ENCODE measurements at regions not wholly inside any gene's neighbourhood (a gene's known extent, or its start where the extent isn't known, plus 50 kb on each side); places are given as distances from the start of the nearest gene placed in this dataset.

DNA sequence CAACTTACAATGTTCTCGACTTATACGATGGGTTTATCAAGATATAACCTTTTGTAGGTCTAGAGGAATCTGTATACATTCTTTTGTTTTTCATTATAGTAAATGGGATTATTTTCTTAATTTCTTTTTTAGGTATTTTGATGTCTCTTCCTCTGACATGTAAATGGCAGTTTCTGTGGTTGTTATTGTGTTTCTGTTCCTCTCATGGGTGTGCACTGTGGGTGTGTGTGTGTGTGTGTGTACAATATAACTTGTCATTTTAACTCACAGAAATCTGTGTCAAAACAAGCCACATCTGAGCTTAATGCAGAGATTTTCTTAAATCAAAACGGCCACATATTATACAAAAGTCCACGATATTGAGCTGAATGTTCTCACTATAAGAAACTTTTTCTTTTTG, 1300.8 kb upstream of the B3GALT2 start:
- no peak for DNase-seq (ENCODE audit: insufficient read length, low spot score, missing footprints)
- H3K4me3 ChIP-seq (ENCODE audit: insufficient read depth, low read length) = no peak overlapping the region
- no peaks in the 10 kb centered on the region for H3K27me3 ChIP-seq (ENCODE audit: insufficient read depth, low read length)
- no peaks in the 10 kb centered on the region for H3K79me2 ChIP-seq (ENCODE audit: insufficient read depth, low read length)
- H3K9me3 ChIP-seq (ENCODE audit: low read depth, low read length) = peaks cover 2% of the 10 kb centered on the region
- no peak overlapping the region for H3K4me2 ChIP-seq (ENCODE audit: insufficient read depth, low read length)
- no peaks in the 10 kb centered on the region for H3K4me1 ChIP-seq (ENCODE audit: insufficient read depth, low read length)
- TF ChIP-seq, protein P1, sequence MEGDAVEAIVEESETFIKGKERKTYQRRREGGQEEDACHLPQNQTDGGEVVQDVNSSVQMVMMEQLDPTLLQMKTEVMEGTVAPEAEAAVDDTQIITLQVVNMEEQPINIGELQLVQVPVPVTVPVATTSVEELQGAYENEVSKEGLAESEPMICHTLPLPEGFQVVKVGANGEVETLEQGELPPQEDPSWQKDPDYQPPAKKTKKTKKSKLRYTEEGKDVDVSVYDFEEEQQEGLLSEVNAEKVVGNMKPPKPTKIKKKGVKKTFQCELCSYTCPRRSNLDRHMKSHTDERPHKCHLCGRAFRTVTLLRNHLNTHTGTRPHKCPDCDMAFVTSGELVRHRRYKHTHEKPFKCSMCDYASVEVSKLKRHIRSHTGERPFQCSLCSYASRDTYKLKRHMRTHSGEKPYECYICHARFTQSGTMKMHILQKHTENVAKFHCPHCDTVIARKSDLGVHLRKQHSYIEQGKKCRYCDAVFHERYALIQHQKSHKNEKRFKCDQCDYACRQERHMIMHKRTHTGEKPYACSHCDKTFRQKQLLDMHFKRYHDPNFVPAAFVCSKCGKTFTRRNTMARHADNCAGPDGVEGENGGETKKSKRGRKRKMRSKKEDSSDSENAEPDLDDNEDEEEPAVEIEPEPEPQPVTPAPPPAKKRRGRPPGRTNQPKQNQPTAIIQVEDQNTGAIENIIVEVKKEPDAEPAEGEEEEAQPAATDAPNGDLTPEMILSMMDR (IDR thresholded peaks at IDR 0.05; ENCODE audit: extremely low read depth, low read depth, low read length) = no peak
- no peaks in the 10 kb centered on the region for H3K36me3 ChIP-seq (ENCODE audit: insufficient read depth, low read length)
- no peaks in the 10 kb centered on the region for H4K20me1 ChIP-seq (ENCODE audit: insufficient read depth, low read length)
- no peak overlapping the region for H3K27ac ChIP-seq (ENCODE audit: low read depth, low read length)
- no peak overlapping the region for H2AFZ ChIP-seq (ENCODE audit: low read length)

DNA sequence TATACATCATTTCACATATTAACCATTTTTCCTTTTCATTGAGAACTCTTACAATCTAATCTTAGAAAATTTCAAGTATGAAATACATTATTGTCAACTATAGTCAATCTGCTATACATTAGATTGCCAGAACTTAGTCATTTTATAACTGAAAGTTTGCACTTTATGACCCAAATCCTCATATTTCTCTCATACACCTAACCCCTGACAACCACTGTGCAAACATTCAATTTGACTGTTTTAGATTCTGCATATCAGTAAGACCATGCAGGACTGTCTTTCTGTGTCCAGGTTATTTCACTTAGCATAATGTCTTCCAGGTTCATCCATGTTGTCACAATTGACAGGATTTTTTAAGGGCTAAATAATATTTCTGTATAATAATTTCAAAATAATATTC, 1299.0 kb upstream of the B3GALT2 start:
- Histone ChIP-seq H3K27ac (ENCODE audit: low read depth, low read length) (no peak overlapping the region), H3K36me3 (ENCODE audit: insufficient read depth, low read length) (no peaks in the 10 kb centered on the region), H3K79me2 (ENCODE audit: insufficient read depth, low read length) (no peaks in the 10 kb centered on the region), H3K27me3 (ENCODE audit: insufficient read depth, low read length) (no peaks in the 10 kb centered on the region), H3K9me3 (ENCODE audit: low read depth, low read length) (peaks cover 2% of the 10 kb centered on the region), H4K20me1 (ENCODE audit: insufficient read depth, low read length) (no peaks in the 10 kb centered on the region), H2AFZ (ENCODE audit: low read length) (no peak overlapping the region), H3K4me3 (ENCODE audit: insufficient read depth, low read length) (no peak overlapping the region), H3K4me2 (ENCODE audit: insufficient read depth, low read length) (no peak overlapping the region), H3K4me1 (ENCODE audit: insufficient read depth, low read length) (no peaks in the 10 kb centered on the region)
- DNase-seq (ENCODE audit: insufficient read length, low spot score, missing footprints) = no peak
- TF ChIP-seq, protein P1 (IDR thresholded peaks at IDR 0.05; ENCODE audit: extremely low read depth, low read depth, low read length) = no peak

DNA sequence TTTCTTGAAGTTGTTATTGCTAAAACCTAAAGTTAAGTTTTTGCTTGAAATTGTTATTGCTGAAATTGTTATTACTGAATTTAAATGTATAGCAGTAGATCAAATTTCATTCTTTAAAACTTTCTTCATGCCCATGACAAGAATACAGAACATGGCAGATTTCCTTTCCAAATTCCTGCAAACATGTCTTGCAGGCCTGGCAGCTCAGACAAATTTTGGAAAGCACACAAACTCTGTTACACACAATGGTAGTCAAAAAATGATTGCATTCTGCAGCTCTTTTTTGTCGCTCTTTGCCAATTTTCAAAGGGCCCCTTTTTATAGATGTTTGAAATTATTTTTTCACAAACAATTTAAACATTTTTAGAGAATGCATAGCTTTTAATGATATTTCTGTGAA, 1292.3 kb upstream of the B3GALT2 start:
- H3K36me3 ChIP-seq (ENCODE audit: insufficient read depth, low read length) = no peaks in the 10 kb centered on the region
- H3K27ac ChIP-seq (ENCODE audit: low read depth, low read length) = no peak overlapping the region
- no peaks in the 10 kb centered on the region for H3K4me1 ChIP-seq (ENCODE audit: insufficient read depth, low read length)
- H3K4me2 ChIP-seq (ENCODE audit: insufficient read depth, low read length) = no peak overlapping the region
- no peaks in the 10 kb centered on the region for H3K9me3 ChIP-seq (ENCODE audit: low read depth, low read length)
- DNase-seq (ENCODE audit: insufficient read length, low spot score, missing footprints) = no peak
- no peaks in the 10 kb centered on the region for H3K79me2 ChIP-seq (ENCODE audit: insufficient read depth, low read length)
- H4K20me1 ChIP-seq (ENCODE audit: insufficient read depth, low read length) = no peaks in the 10 kb centered on the region
- H3K4me3 ChIP-seq (ENCODE audit: insufficient read depth, low read length) = no peak overlapping the region
- H3K27me3 ChIP-seq (ENCODE audit: insufficient read depth, low read length) = no peaks in the 10 kb centered on the region
- TF ChIP-seq, protein P1 (IDR thresholded peaks at IDR 0.05; ENCODE audit: extremely low read depth, low read depth, low read length) = no peak
- no peak overlapping the region for H2AFZ ChIP-seq (ENCODE audit: low read length)

DNA sequence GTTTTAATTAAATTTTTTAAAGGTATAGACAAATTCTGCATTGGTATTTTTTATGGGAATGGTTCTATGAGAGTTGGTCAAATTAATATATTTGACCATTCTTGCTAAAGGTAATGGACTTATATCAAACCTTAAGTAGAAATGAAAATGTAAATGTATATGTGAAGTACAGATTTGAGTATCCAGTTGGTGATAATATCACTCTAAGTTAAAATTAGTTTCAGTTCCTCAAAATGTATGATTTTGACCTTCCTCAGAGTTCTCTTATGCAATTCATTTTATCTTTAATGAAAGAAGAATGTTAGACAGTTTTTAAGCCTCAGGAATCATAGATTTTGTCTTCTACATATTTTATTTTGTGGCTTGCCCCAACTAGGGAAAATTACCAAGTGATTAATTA, 1291.5 kb upstream of the B3GALT2 start:
- Histone ChIP-seq H2AFZ (ENCODE audit: low read length) (no peak overlapping the region), H3K9me3 (ENCODE audit: low read depth, low read length) (no peaks in the 10 kb centered on the region), H3K27ac (ENCODE audit: low read depth, low read length) (no peak overlapping the region), H3K4me3 (ENCODE audit: insufficient read depth, low read length) (no peak overlapping the region), H3K79me2 (ENCODE audit: insufficient read depth, low read length) (no peaks in the 10 kb centered on the region), H3K27me3 (ENCODE audit: insufficient read depth, low read length) (no peaks in the 10 kb centered on the region), H3K4me1 (ENCODE audit: insufficient read depth, low read length) (no peaks in the 10 kb centered on the region), H4K20me1 (ENCODE audit: insufficient read depth, low read length) (no peaks in the 10 kb centered on the region), H3K4me2 (ENCODE audit: insufficient read depth, low read length) (no peak overlapping the region), H3K36me3 (ENCODE audit: insufficient read depth, low read length) (no peaks in the 10 kb centered on the region)
- TF ChIP-seq, protein P1 (IDR thresholded peaks at IDR 0.05; ENCODE audit: extremely low read depth, low read depth, low read length) = no peak
- no peak for DNase-seq (ENCODE audit: insufficient read length, low spot score, missing footprints)

All from osteoblast (primary cell).